Activated naive CD4-positive, alpha-beta T cell treated with anti-CD3 and anti-CD28 coated beads for 36 hours (primary cell): ENCODE measurements at regions not wholly inside any gene's neighbourhood (a gene's known extent, or its start where the extent isn't known, plus 50 kb on each side); places are given as distances from the start of the nearest gene placed in this dataset.
"Not testable (repeated sequence)": the region's sequence is repeated elsewhere in the genome, so short reads cannot be mapped to it uniquely, and the experiment has no call there.

Source experiments
- CTCF ChIA-PET: fragments of 350-600 bp; sonication (Branson Sonifier 250); formaldehyde crosslinking; loops from one replicate; lab custom pipeline; 2021; ENCODE audit warnings: antibody characterized with exemption; lab: Charles Lee
- DNase-seq: peaks from one replicate; pipeline ENCODE4 v3.0.0-alpha.2; 2020
- H3K27ac Mint-ChIP-seq: one replicate; pipeline ENCODE4 v1.8.0; 2021; ENCODE audit warnings: mild to moderate bottlenecking, mixed read lengths
- H3K27me3 Mint-ChIP-seq: one replicate; pipeline ENCODE4 v1.8.0; 2021; ENCODE audit warnings: low read depth, mixed read lengths
- H3K36me3 Mint-ChIP-seq: one replicate; pipeline ENCODE4 v1.8.0; 2021; ENCODE audit warnings: low read depth, mixed read lengths
- H3K4me1 Mint-ChIP-seq: one replicate; pipeline ENCODE4 v1.8.0; 2021; ENCODE audit warnings: low read depth, mixed read lengths
- H3K4me3 Mint-ChIP-seq: one replicate; pipeline ENCODE4 v1.8.0; 2021; ENCODE audit warnings: mild to moderate bottlenecking, moderate library complexity, mixed read lengths
- H3K9me3 Mint-ChIP-seq: one replicate; pipeline ENCODE4 v1.8.0; 2021; ENCODE audit warnings: mixed read lengths
- intact Hi-C: fragments of 100-400 bp; cut with micrococcal nuclease; formaldehyde crosslinking; loops from one replicate; pipeline ENCODE4 v1.15.1; 2023

DNA sequence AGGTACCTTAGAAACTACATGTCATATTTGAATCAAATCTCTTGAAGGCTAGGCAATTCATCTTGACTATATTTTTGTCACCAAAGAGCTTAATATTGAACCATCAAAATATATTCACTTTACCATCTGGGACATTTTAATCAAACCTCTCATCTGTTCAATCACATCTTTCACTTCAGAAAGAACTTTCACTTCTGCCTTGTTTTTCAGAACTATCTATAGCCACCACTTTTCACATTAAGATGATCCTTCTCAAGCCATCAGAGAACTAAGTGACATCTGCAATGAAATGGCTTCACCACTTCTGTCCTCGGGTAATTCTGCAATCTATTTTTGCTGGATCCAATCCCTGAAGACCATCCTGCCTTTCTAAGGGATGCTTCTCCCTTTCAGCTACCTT lies 57.8 kb downstream of the OR2B2 start:
- intact Hi-C loops = no loop called here
- H3K4me3 Mint-ChIP-seq = no peak overlapping the region
- H3K36me3 Mint-ChIP-seq = no peaks in the 10 kb centered on the region
- CTCF ChIA-PET = no interaction called here
- H3K4me1 Mint-ChIP-seq = no peaks in the 10 kb centered on the region
- no peaks in the 10 kb centered on the region for H3K9me3 Mint-ChIP-seq
- DNase-seq = no peak
- no peaks in the 10 kb centered on the region for H3K27me3 Mint-ChIP-seq
- no peak overlapping the region for H3K27ac Mint-ChIP-seq

DNA sequence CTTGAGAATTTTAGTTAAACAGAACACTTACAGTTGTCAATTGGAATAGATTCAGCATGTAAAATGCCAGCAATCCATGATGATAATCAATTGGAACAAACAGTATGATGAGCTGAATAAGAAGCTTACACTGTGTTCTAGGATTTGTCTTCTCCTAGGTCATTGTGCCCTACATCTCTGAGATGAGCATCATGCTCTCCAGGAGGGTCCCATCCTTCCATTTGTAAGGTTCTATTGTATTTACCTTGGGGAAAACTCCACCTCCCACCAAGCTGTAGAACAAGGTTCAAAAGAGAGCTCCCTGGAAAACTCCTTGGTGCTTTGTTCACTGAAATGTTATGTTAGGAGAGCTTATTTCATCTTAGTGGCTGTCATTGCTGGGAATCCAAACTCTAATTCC lies 60.8 kb downstream of the OR2B2 start:
- Mint-ChIP-seq H3K36me3 (no peaks in the 10 kb centered on the region), H3K27ac (no peak overlapping the region), H3K4me3 (no peak overlapping the region), H3K4me1 (no peaks in the 10 kb centered on the region), H3K27me3 (no peaks in the 10 kb centered on the region), H3K9me3 (no peaks in the 10 kb centered on the region)
- no peak for DNase-seq
- CTCF ChIA-PET = no interaction called here
- intact Hi-C loops = no loop called here

DNA sequence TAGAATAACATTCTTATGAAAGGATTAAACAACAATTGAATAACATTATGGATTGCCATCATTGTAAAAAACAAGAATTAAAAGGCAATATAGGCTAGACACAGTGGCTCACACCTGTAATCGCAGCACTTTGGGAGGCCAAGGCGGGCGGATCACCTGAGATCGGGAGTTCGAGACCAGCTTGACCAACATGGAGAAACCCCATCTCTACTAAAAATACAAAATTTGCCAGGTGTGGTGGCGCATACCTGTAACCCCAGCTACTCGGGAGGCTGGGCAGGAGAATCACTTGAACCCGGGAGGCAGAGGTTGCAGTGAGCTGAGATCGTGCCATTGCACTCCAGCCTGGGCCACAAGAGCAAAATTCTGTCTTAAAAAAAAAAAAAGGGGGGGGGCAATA lies 63.2 kb downstream of the OR2B2 start:
- H3K27ac Mint-ChIP-seq, intact Hi-C loops, H3K4me1 Mint-ChIP-seq, CTCF ChIA-PET, H3K27me3 Mint-ChIP-seq, DNase-seq, H3K9me3 Mint-ChIP-seq, H3K36me3 Mint-ChIP-seq, H3K4me3 Mint-ChIP-seq: not testable (repeated sequence)

DNA sequence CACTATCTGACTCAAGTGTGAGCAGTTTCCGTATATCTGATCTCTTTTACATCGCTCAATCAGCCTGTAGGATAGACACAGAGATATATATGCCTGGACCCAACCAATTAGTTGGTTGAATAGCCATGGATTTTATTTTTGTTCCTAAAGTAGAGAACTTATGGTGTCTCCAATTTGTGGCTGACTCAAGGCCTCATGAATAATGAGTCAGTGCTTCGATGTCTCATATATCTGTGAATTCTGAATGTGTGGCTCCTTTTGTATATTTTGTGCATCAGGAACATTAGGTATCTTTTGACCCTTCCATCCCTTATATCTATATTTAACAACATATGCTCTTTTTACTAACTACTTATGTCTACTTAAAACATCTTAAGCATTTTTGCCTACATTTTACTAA lies 64.5 kb downstream of the OR2B2 start:
- H3K36me3 Mint-ChIP-seq = no peaks in the 10 kb centered on the region

DNA sequence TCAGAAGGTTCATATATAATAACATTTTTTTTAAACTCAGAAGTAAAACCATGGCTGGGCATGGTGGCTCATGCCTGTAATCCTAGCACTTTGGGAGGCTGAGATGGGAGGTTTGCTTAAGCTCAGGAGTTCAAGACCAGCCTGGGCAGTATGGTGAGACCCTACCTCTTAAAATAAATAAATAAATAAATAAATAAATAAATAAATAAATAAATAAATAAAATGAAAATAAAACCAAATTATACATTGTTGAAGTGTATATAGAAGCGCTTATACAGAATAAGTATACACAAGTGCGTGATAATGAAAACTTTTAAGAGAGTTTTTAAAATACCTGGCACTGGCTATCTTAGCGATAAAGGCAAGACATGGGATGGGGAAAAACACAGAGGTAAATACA lies 71.6 kb downstream of the OR2B2 start:
- no peaks in the 10 kb centered on the region for H3K36me3 Mint-ChIP-seq
- CTCF ChIA-PET = no interaction called here
- no peaks in the 10 kb centered on the region for H3K9me3 Mint-ChIP-seq
- no peak overlapping the region for H3K27ac Mint-ChIP-seq
- intact Hi-C loops = no loop called here
- H3K4me3 Mint-ChIP-seq = no peak overlapping the region
- peaks cover 7% of the 10 kb centered on the region for H3K27me3 Mint-ChIP-seq
- peaks cover 15% of the 10 kb centered on the region for H3K4me1 Mint-ChIP-seq
- DNase-seq = no peak

More for the DNA sequence above, 64.5 kb downstream of the OR2B2 start:
- CTCF ChIA-PET = no interaction called here
- Mint-ChIP-seq H3K27me3 (no peaks in the 10 kb centered on the region), H3K4me3 (no peak overlapping the region), H3K9me3 (no peaks in the 10 kb centered on the region), H3K4me1 (no peaks in the 10 kb centered on the region), H3K27ac (no peak overlapping the region)
- intact Hi-C loops = no loop called here
- DNase-seq = no peak

DNA sequence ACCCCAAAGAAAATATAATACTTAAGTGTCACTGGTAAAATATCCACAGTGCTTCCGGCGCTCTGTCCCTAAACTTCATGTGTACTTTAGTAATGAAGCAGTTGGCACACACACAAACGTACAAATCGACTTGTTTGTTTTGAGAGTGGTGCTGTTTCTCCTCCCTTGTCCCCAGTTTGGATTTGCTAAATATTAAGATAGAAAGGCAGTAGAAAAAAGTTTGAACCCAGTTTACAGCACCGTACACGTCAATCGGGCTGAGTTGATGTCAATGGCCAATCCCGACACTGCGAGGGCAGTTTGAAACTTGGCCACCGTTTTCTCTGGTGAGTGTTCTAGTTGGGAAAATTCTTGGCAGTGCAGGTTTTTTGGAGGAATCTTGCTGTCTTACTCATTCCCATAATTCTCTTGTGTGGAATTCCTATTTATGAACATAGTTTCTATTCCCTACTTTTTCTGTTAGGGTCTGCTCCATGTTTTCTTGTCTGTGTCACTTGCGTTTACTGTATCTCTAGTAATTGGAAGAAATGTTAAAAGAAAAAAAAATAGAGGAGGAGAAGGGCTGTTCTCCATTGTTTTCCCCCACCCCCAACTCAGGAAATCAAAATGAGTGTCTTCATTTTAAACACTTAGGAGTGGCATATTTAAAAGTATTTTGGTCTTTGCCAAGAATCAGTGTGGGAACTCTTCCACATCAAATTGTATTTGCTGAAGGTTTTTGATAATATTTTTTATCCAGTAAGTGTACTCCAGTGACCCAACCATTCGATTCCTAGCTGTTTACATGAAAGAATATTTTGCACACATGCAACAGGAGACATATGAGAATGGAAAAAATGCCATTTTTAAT lies 72.3 kb downstream of the OR2B2 start:
- no peaks in the 10 kb centered on the region for H3K36me3 Mint-ChIP-seq
- no peaks in the 10 kb centered on the region for H3K9me3 Mint-ChIP-seq
- CTCF ChIA-PET = interaction anchor here (0.8 to 1.2 kb wide), 2 partner anchors 34 to 86 kb away, joined by 3 to 4 read pairs; a partner anchor contains a TSS
- intact Hi-C loops = loop anchor here (10.0 kb wide), 3 partner anchors 1025 to 1815 kb away; a partner anchor contains a TSS
- H3K4me3 Mint-ChIP-seq = no peak overlapping the region
- no peak overlapping the region for H3K27ac Mint-ChIP-seq
- DNase-seq = peak; percentile 23
- peaks cover 19% of the 10 kb centered on the region for H3K4me1 Mint-ChIP-seq
- H3K27me3 Mint-ChIP-seq = peaks cover 7% of the 10 kb centered on the region

DNA sequence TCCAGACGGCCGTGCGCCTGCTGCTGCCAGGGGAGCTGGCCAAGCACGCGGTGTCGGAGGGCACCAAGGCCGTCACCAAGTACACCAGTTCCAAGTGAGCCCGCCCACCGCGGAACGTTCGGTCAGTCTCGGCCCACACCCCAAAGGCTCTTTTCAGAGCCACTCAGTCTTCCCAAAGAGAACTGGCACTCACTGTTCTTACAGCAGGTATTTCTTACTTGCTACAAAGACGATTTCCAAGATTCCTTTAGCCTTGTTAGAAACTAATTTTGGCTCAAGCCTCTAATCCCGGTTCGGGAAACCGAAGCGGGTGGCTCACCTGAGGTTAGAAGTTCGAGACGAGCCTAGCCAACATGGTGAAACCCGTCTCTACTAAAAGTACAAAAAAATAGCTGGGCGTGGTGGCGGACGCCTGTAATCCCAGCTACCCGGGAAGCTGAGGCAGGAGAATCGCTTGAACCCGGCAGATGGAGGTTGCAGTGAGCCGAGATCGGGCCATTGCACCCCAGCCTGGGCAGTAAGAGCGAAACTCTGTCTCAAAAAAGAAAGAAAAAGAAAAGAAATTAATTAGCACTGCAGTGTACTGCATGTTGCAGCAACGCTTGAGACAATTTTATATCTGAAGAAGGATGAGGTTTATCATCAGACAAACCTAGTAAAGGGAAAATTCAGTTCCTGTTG lies 73.1 kb downstream of the OR2B2 start:
- Mint-ChIP-seq H3K4me1 (peaks cover 23% of the 10 kb centered on the region), H3K36me3 (no peaks in the 10 kb centered on the region), H3K9me3 (no peaks in the 10 kb centered on the region), H3K27me3 (peaks cover 7% of the 10 kb centered on the region), H3K4me3 (no peak overlapping the region), H3K27ac (no peak overlapping the region)
- peak; percentile 38 for DNase-seq
- intact Hi-C loops = loop anchor here (1.0 to 10.0 kb wide), 8 partner anchors 15 to 1814 kb away; a partner anchor contains a TSS
- CTCF ChIA-PET = interaction anchor here (0.8 to 1.2 kb wide), 3 partner anchors 27 to 85 kb away, joined by 3 to 5 read pairs (median 4); a partner anchor contains a TSS

DNA sequence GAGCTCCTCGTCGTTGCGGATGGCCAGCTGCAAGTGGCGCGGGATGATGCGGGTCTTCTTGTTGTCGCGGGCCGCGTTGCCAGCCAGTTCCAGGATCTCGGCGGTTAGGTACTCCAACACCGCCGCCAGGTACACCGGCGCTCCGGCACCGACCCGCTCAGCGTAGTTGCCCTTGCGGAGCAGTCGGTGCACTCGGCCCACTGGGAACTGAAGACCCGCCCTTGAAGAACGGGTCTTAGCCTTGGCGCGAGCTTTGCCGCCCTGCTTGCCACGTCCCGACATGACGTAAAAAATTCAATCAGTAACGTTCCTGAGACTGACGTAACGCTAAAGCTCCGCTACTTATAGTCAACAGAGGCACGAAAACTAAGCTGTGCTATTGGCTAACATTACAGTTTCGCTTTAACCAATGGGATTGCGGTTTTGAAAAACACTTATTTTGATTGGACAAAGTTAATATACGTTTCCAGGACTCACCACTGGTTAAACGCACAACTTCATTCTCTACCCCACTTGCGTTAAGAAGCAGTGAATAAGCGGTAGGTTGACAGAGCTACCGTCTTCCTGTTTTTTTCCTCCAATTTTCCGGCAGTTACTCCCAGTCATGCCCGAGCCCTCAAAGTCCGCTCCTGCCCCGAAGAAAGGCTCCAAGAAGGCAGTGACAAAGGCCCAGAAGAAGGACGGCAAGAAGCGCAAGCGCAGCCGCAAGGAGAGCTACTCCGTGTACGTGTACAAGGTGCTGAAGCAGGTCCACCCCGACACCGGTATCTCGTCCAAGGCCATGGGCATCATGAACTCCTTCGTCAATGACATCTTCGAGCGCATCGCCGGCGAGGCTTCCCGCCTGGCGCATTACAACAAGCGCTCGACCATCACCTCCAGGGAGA lies 73.9 kb downstream of the OR2B2 start:
- Mint-ChIP-seq H3K4me1 (peaks cover 26% of the 10 kb centered on the region), H3K27me3 (peaks cover 7% of the 10 kb centered on the region), H3K4me3 (no peak overlapping the region), H3K36me3 (no peaks in the 10 kb centered on the region), H3K9me3 (no peaks in the 10 kb centered on the region), H3K27ac (no peak overlapping the region)
- peak; percentile 87 for DNase-seq
- intact Hi-C loops = loop anchor here (1.0 to 10.0 kb wide), 8 partner anchors 14 to 1814 kb away; a partner anchor contains a TSS
- CTCF ChIA-PET = interaction anchor here (1.0 to 1.6 kb wide), 4 partner anchors 28 to 56 kb away, joined by 3 to 6 read pairs (median 4); a partner anchor contains a TSS

DNA sequence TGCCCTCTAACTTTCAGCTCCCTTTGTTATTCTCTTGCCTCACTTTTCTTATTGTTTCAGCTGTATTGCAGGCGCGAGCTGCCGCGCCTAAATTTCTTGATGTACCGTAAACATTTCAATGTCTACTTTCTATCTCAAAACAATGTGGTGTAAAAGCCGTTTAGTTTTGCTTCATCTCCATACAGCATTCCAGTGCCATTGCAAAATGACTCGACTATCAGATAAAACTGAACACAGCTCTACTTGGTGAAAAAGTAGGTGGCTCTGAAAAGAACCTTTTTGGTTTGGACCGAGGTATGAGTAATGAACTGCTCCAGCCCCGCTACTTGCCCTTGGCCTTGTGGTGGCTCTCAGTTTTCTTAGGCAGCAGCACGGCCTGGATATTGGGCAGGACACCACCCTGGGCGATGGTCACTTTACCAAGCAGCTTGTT lies 74.6 kb downstream of the OR2B2 start:
- CTCF ChIA-PET = interaction anchor here (0.6 to 1.6 kb wide), 4 partner anchors 27 to 57 kb away, joined by 3 to 6 read pairs (median 4); a partner anchor contains a TSS
- Mint-ChIP-seq H3K4me1 (peaks cover 26% of the 10 kb centered on the region), H3K4me3 (no peak overlapping the region), H3K27ac (no peak overlapping the region), H3K9me3 (no peaks in the 10 kb centered on the region), H3K36me3 (no peaks in the 10 kb centered on the region), H3K27me3 (peaks cover 7% of the 10 kb centered on the region)
- intact Hi-C loops = loop anchor here (1.0 to 10.0 kb wide), 9 partner anchors 13 to 1813 kb away; a partner anchor contains a TSS
- DNase-seq = no peak

DNA sequence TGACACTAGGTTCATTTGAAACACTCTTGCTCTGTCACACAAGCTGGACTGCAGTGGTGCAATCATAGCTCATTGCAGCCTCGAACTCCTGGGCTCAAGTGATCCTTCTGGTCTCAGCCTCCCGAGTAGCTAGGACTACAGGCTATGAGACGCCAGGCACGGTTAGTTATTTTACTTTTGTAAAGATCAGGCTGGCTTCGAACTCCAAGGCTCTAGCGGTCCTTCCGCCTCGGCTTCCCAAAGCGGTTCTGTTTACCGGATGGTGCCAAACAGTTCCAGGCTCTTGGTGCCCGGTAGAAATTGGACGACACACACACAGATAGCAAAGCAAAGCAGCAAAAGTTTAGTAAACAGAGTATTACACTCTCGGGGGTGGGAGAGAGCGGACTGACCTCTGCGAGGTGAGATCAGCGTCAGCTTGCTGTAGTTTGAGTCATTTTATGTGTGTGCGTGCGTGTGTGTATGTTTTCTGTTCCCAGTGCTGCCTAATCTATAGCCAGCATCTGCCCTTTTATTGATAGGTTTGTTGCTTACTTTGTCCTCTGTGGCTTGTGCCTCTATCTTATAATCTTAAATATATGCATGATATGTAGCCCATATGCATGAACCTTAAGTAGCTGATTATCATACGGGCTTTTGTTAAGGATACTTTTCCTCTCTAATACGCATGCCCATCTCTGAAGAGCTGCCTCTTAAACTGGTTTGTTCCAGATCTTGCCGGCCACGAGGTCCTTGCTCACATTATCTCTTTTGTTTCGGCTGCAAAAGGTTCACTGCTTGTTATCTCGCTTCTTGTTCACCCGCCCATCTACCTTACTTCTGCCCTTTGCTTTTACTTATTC lies 75.2 kb downstream of the OR2B2 start:
- peak; percentile 72 for DNase-seq
- H3K27ac Mint-ChIP-seq = no peak overlapping the region
- H3K9me3 Mint-ChIP-seq = no peaks in the 10 kb centered on the region
- CTCF ChIA-PET = interaction anchor here (0.6 to 1.6 kb wide), 6 partner anchors 17 to 58 kb away, joined by 3 to 7 read pairs (median 4); a partner anchor contains a TSS
- H3K4me1 Mint-ChIP-seq = peaks cover 26% of the 10 kb centered on the region
- H3K27me3 Mint-ChIP-seq = peaks cover 7% of the 10 kb centered on the region
- no peaks in the 10 kb centered on the region for H3K36me3 Mint-ChIP-seq
- intact Hi-C loops = loop anchor here (1.0 to 10.0 kb wide), 4 partner anchors 29 to 1812 kb away; a partner anchor contains a TSS
- no peak overlapping the region for H3K4me3 Mint-ChIP-seq
